ENCODE measurements at regions not wholly inside any gene's neighbourhood (a gene's known extent, or its start where the extent isn't known, plus 50 kb on each side); places are given as distances from the start of the nearest gene placed in this dataset.
A peak's percentile ranks its signal among the peaks of the same experiment; 100 is the strongest.

DNA sequence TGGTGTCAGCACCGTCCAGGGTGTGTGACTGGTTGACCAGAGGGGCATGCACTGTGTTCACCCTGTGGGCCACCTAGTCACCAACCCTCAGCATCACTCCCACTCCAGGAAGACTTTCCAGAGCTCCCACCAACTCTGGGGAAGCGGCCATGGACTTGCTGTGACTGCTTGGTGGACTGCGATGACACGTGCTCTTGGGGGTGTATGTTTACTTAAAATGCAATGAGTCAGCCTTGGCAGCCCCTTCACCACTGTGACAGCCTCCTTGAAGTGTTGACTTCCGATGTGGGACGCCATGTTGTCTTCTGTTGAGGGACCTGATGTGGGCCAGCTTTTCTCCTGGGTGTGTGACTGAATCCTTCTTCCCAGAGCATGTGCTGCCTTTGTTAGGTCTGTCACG is 151.1 kb upstream of the RTL1 start:
- Histone ChIP-seq H3K4me3 (no peak overlapping the region), H3K4me1 (no peaks in the 10 kb centered on the region), H3K9me3 (no peaks in the 10 kb centered on the region), H3K36me3 (no peaks in the 10 kb centered on the region), H3K27ac (no peak overlapping the region), H3K27me3 (no peaks in the 10 kb centered on the region)
- TF ChIP-seq POLR2A (IDR thresholded peaks at IDR 0.05) (no peak), CTCF (IDR thresholded peaks at IDR 0.05) (no peak)
- DNase-seq: no peak

DNA sequence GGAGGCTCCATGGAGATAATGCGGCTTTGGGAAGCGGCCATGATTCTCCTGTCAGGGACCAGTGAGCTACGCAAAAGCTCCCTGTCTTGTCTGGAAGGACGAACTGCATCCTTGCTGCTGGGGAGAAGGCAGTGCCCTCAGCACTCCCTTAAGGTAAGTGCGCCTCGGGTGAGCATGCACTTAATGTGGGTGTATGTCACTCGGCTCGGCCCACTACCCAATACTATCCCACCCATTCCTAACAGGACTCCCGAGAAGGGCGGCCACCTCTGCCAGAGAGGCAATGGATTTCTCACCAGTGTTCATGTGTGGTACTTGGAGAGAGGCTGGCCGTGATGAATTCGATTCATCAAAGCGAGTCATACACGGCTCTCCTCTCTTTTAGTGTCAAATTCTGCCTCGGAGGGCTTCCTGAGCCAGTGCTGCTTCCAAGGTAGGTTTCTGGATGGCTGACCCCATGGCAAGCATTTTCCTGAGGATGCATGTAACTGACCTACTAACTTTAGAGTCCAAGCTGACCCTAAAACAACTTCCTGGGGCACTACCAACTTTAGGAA is 151.7 kb upstream of the RTL1 start:
- H3K36me3 ChIP-seq: no peaks in the 10 kb centered on the region
- no peaks in the 10 kb centered on the region for H3K9me3 ChIP-seq
- no peak overlapping the region for H3K4me3 ChIP-seq
- H3K27ac ChIP-seq: no peak overlapping the region
- no peaks in the 10 kb centered on the region for H3K27me3 ChIP-seq
- H3K4me1 ChIP-seq: no peaks in the 10 kb centered on the region
- no peak for DNase-seq
- no peak for TF ChIP-seq POLR2A (IDR thresholded peaks at IDR 0.05)
- no peak for TF ChIP-seq CTCF (IDR thresholded peaks at IDR 0.05)

GRCh38 chr14:101055776-101056374 is 152.4 kb upstream of the RTL1 start:
- TF ChIP-seq CTCF (IDR thresholded peaks at IDR 0.05): no peak
- no peak for TF ChIP-seq POLR2A (IDR thresholded peaks at IDR 0.05)
- peak in 1 of 3 donors; percentile 14 for DNase-seq
- Histone ChIP-seq H3K27ac (no peak overlapping the region), H3K27me3 (no peaks in the 10 kb centered on the region), H3K36me3 (no peaks in the 10 kb centered on the region), H3K9me3 (no peaks in the 10 kb centered on the region), H3K4me3 (no peak overlapping the region), H3K4me1 (no peaks in the 10 kb centered on the region)

GRCh38 chr14:101056446-101056845 is 152.9 kb upstream of the RTL1 start:
- no peak for TF ChIP-seq CTCF (IDR thresholded peaks at IDR 0.05)
- no peak for TF ChIP-seq POLR2A (IDR thresholded peaks at IDR 0.05)
- no peak overlapping the region for H3K27ac ChIP-seq
- no peaks in the 10 kb centered on the region for H3K27me3 ChIP-seq
- no peaks in the 10 kb centered on the region for H3K36me3 ChIP-seq
- no peaks in the 10 kb centered on the region for H3K9me3 ChIP-seq
- H3K4me1 ChIP-seq: no peaks in the 10 kb centered on the region
- DNase-seq: no peak
- no peak overlapping the region for H3K4me3 ChIP-seq

DNA sequence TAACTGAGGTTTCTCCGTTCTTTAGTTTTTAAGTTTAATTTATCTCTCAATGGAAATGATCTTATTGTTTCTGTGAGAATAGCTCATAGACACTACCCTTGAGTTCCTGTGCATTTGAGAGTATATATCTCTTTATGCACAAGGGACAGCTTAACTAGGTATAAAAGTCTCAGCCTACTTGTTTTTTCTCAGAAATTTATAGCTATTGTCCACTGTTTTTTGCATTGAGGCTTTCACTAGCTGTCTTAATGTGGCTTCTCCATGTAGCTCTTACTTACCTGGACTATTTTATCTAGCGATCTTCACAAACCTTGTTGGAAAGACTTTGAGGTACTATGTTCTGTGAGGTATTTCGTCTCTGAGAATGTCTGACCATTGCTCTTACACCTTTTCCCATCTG is 153.9 kb upstream of the RTL1 start:
- no peak for TF ChIP-seq CTCF (IDR thresholded peaks at IDR 0.05)
- no peak for TF ChIP-seq POLR2A (IDR thresholded peaks at IDR 0.05)
- Histone ChIP-seq H3K36me3 (no peaks in the 10 kb centered on the region), H3K9me3 (no peaks in the 10 kb centered on the region), H3K4me3 (no peak overlapping the region), H3K27me3 (no peaks in the 10 kb centered on the region), H3K4me1 (no peaks in the 10 kb centered on the region), H3K27ac (no peak overlapping the region)
- no peak for DNase-seq

DNA sequence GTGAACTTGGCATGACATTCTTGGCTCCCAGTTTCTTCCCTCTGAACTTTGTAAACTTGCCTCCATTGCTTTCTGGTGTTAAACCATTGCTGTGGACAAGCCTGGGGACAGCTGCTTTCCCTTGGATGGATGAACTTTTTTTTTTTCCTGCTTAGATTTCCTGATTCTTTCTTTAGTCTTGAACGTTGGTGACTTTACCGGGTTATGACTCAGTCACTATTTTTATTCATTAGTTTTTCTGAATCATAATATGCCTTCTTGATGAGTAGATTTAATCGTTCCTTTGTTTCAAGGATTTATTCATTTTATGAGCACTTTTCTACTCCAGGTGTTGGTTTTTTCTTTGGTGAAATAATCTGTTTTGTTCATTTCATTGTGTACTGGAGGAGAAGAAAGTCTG is 155.0 kb upstream of the RTL1 start:
- Histone ChIP-seq H3K9me3 (no peaks in the 10 kb centered on the region), H3K36me3 (no peaks in the 10 kb centered on the region), H3K4me3 (no peak overlapping the region), H3K27me3 (no peaks in the 10 kb centered on the region), H3K4me1 (no peaks in the 10 kb centered on the region), H3K27ac (no peak overlapping the region)
- no peak for DNase-seq
- TF ChIP-seq POLR2A (IDR thresholded peaks at IDR 0.05) (no peak), CTCF (IDR thresholded peaks at IDR 0.05) (no peak)
